ENCODE measurements at regions not wholly inside any gene's neighbourhood (a gene's known extent, or its start where the extent isn't known, plus 50 kb on each side); places are given as distances from the start of the nearest gene placed in this dataset.
"Not testable (repeated sequence)": the region's sequence is repeated elsewhere in the genome, so short reads cannot be mapped to it uniquely, and the experiment has no call there.

GRCh38 chr5:92544036-92544435, 1037.0 kb downstream of the NR2F1-AS1 start:
- no peak for DNase-seq

DNA sequence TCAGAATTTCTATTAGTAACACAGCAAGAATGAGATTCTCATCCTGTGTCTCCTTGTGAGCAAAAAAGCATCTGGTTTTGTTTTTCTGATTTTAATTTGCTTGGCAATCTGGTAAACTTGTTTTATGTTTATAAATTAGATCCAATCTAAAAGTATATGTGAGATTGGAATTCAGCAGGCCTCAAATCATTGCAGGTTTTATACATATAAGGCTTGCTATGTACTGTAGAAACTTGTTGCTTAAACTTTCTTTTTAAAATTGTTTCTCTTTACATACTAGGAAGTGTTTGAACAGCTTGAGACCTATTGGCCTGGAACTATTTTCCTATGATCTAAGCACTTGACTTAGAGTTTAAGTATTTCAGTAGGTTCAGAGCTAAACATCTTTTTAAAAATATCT, 1037.8 kb downstream of the NR2F1-AS1 start:
- DNase-seq = no peak

- not testable (repeated sequence) for DNase-seq
Observed at GRCh38 chr5:92542017-92542416, 1039.0 kb downstream of the NR2F1-AS1 start.

DNA sequence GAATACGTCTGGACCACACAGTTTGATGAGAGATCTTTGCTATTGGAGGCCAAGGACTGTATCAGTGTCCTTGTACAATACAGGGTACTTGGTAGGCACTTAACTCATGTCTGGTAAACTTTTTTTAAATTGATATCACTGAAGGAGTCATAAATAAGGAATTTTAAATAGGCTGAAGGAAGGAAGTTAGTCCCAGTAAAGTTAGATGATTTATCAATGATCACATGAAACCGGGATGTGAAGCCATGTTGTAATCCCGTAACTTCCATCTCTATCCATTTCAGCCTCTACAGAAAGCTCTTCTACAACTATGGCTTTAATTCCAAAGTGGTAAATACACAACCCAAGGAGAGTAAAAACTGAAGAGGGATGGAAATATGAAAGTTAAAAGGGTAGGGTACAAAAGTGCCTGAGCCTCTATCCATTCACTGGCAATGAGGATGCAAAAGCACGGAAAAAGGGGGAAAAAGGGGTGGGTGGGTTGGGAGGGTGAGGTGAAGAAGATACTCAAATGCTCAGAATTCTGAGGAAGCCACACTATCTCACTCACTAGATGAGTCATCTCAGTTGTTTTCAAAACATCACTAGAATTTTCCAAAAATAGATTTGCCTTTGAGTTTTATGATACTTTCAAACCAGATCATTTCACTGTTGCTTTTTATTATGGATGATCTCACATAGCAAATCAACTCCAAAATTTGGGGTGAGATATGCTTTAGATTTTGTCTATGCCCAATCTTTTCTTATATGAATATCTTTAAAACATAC, 1053.5 kb downstream of the NR2F1-AS1 start:
- no peak for DNase-seq

DNA sequence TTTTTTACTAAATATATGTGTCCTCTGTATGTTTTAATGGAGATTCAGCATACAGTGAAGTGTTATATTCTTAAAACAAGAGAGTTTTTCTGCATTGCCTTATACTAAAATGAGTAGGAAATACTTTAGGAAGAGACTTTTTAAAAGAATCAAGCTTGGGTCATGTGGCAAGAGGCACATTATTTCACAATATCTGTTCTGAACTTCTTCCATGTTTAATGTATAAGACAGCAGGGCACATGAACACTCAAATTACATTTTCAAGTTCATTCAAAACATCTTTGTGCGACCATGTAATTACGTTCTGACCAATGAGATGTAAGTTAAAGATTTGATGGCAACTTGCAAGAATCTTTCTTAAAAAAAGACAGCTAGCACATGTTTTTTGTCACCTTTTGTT, 1055.9 kb downstream of the NR2F1-AS1 start:
- no peak for DNase-seq

DNA sequence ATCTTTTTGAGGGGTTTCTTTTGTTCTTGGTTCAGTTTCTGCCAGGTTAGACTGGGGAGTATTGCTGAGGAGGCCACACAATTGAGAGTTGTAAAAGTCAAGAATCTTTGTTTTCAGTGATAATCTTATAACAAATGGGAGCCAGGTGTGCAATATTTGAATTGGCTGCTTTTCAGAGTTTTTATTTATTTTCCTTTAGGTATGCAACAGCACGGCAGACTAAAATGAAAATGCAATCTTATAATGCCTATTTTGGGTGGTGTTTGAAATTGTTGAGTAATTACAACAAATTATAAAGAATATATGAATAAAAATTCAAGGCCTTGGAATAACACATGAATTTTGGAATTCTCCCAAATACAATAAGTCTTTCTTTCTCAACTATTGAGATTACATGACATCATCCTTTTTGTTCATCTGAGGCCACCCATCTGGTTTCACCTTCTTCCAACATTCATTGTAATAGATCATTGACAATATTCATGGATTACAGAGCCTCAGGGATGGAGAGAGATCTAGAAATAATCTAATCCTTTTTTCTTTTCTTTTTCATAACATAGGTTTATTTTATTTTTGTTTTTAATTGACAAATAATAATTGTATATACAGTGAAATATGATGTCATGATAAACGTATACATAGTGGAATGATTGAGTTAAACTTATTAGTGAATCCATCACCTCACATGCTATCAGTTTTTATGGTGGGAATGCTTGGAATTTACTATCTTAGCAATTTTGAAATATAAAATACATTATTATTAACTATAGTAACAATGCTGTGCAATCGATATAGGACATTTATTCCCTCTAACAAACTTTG, 1061.0 kb downstream of the NR2F1-AS1 start:
- no peak for DNase-seq

DNA sequence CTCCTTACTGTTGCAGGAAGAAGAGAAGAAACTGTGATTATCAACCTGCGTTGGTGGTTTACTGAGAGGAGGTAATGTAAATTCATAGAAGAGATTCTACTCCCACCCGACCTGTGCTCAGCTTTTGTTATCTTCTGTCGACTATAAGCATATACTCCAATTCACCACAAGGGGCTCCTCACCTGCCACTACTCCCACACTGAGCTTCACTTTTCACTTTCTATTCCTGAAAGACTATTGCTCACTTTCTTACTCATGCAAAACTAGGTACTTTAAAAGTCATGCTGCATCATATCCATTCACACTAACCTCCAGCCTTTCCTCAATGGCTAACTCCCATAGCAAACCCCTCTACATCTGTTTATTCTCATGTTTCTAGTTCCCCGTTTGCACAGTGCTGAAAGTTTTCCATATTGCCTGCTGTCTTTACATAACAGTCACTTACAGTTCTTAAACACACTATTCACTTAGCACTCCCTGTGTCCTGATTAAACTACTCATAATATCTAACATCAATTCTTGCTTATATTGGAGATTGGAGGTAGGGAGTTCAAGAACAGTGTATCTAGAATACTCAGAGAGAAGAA, 1062.6 kb downstream of the NR2F1-AS1 start:
- DNase-seq = peak; percentile 30

DNA sequence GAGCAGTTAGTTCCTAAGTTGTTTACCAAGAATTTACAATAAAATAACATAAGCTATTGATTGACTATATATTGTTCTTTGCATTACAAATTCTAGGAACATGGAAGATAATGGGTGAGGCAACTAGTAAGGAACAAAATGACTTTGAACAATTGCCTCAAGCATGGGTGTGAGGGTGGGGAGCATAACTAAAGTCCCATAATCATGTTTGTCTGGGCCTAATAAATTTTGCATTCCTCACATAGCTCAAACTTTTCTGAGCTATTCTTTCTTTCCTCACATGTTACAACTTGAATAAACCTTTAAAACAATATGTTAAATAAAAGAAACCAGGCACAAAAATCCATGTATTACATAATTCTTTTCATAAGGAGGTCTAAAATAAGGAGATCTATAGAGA, 1066.1 kb downstream of the NR2F1-AS1 start:
- DNase-seq = no peak

DNA sequence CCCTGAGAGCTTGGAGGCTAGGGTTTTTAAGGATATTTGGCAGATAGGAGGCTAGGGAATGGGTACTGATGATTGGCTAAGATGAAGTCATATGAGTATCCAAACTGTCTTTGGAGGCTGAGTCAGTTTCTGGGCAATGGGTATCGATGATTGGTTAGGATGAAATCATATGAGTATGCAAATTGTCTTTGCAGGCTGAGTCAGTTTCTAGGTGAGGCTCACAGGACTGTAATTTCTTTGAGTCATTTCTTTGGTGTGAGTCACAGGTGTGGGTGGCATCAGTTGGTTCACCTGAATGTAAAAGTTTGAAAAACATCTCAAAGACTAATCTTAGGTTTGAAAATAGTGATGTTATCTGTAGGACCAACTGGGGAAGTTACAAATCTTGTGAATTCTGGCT, 1068.0 kb downstream of the NR2F1-AS1 start:
- DNase-seq = peak; percentile 26

DNA sequence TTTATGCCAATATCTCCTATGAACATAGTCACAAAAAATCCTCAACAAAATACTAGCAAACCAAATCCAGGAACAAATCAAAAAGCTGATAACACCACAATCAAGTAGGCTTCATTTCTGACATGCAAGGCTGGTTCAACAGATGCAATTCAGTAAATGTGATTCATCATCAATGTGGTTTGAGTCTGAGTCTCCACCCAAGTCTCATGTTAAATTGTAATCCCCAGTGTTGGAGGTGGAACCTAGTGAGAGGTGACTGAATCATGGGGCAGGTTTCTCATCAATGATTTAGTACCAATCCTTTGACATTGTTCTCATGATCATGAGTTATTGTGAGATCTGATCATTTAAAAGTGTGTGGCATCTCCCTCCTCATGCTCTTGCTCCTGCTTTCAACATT, 1072.7 kb downstream of the NR2F1-AS1 start:
- no peak for DNase-seq

DNA sequence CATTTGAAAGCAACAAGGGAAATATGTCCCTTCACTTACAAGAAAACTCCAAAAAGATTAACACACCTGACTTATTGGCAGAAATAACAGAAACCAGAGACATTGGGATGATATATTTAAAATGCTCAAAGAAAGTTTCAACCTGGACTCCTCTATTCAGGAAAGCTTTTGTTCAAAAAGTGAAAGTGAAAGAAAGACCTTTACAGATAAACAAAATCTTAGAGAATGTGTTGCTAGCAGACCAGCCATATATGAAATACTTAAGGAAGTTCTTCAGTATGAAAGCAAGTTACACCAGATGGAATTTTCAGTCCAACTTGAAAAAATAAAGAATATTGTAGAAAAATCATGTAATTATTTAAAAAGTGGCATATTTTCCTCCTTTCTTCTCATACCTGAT, 1075.1 kb downstream of the NR2F1-AS1 start:
- no peak for DNase-seq

- no peak for DNase-seq
Observed at GRCh38 chr5:92505145-92505544, 1075.9 kb downstream of the NR2F1-AS1 start.

GRCh38 chr5:92504346-92504745, 1076.7 kb downstream of the NR2F1-AS1 start:
- no peak for DNase-seq

GRCh38 chr5:92500752-92501151, 1080.3 kb downstream of the NR2F1-AS1 start:
- no peak for DNase-seq

GRCh38 chr5:92496545-92496944, 1084.5 kb downstream of the NR2F1-AS1 start:
- DNase-seq = no peak

- DNase-seq = no peak
Observed at GRCh38 chr5:92494508-92494907, 1086.5 kb downstream of the NR2F1-AS1 start.

- DNase-seq = no peak
Observed at GRCh38 chr5:92492908-92493307, 1088.1 kb downstream of the NR2F1-AS1 start.

DNA sequence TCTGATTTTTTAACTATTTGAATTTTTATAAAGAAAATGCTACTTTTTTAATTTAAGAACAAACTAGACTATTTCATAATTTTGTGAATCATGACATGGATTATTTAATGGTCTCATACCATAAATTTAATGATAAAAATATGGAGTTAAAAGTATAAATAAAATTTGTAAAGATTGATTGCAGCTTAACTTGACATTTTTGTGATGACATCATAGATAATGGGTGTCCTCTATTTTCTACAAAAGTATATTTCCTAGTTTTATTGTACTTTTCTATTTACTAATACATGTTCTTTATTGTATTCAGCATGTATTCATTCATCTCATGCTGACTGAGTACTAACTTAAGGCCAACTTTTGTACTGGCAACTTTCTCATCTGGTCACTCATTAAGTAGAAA, 1096.5 kb downstream of the NR2F1-AS1 start:
- no peak for DNase-seq

DNA sequence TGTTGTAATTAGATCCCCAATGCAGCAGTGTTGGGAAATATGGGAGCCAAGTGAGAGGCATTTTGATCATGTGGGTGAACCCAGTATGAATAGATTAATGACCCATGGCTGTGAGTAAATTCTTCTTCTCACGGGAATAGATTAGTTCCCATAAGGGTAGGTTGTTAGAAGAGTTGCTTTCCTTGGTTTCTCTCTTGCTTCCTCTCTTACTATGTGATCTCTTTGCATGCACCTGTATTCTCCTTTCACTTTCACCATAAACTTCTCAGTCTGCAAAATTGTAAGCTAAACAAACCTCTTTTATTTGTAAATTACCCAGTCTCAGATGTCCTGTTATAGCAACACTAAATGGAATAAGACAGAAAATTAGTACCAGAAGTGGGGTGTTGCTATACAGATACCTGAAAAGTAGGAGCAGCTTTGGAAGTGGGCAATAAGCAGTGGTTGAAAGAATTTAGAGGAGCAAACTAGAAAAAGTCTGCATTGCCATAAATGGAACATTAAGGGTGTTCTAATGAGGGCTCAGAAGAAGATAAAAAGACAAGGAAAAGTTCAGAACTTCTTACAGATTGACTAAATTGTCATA, 1090.0 kb upstream of the ARRDC3 start:
- DNase-seq = no peak

DNA sequence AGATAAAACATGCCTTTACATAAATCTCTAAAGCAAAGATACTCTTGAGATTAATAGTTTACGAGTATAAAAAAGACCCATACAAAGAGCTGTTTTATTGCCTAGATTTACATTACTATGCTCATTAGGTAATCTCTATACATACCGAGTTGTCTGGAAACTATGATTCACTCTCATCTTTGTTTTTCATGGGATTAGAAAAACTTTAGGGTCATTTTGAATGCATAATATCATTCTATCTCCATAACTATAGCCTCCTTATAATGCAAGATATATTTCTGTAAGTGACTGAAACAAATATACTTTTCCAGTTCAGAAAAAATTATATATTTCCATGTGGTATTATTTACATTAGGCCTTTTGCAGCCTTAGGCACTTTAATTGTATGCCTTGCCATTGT, 1088.7 kb upstream of the ARRDC3 start:
- DNase-seq = no peak

- DNase-seq = no peak
Observed at GRCh38 chr5:92470770-92471169, 1087.7 kb upstream of the ARRDC3 start.

- no peak for DNase-seq
Observed at GRCh38 chr5:92468295-92468694, 1085.2 kb upstream of the ARRDC3 start.

DNA sequence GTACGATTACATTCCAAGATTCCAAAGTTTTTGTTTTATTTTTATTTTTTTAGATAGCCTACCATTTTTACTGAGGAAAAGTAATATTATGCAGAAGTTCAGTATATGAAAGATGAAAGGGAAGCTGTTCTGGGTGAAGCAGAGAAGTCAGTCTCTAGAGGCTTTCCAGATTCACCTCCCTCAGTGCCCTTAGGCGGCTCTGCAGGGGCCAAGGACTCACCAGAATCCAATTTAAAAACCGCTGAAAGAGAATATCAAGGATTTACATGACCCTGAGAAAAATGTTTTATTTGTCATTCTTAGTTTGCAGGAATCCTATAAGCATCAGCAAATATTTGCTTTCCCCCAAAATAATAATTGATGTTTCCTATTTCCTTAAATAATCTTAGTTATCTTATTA, 1084.6 kb upstream of the ARRDC3 start:
- DNase-seq = no peak

- DNase-seq = no peak
Observed at GRCh38 chr5:92460505-92460904, 1077.4 kb upstream of the ARRDC3 start.

All from activated CD4-positive, alpha-beta T cell treated with anti-CD3 and anti-CD28 coated beads, Interleukin-10, Interleukin-2, amounts not matched to agents 100 ng/mL and 50 ng/mL, durations not matched to agents 16 hours and 8 hours (primary cell).